Heart left ventricle (tissue), 16 donors: ENCODE measurements at regions not wholly inside any gene's neighbourhood (a gene's known extent, or its start where the extent isn't known, plus 50 kb on each side); places are given as distances from the start of the nearest gene placed in this dataset.

Experiments used
- ATAC-seq, 4 donors: fragments of 200-7000 bp; cut with Tn5 transposase; one replicate each; pipeline ENCODE4 v1.9.1; 2020 to 2022; ENCODE audit warnings: moderate library complexity in 4 of 4, mild to moderate bottlenecking in 3 of 4, moderate number of reproducible peaks in 1 of 4
- DNase-seq, 5 donors: peaks; one replicate each; pipeline ENCODE4 v3.0.0-alpha.2; 2020
- H3K27ac ChIP-seq, 12 donors: fragments of 200-600 bp; sonication (generic) in 4 of 12; one replicate each; pipeline versions ENCODE4 v1.5.0 to v1.8.0; 2016 to 2022; ENCODE audit warnings: mild to moderate bottlenecking in 2 of 12
- H3K27me3 ChIP-seq, 9 donors: fragments of 200-600 bp; sonication (generic) in 2 of 9; one replicate each; pipeline versions ENCODE4 v1.5.1 to v1.8.0; 2016 to 2022; ENCODE audit warnings: mild to moderate bottlenecking in 3 of 9
- H3K36me3 ChIP-seq, 9 donors: fragments of 200-600 bp; sonication (generic) in 2 of 9; one replicate each; pipeline versions ENCODE4 v1.5.0 to v1.8.0; 2018 to 2022; ENCODE audit warnings: mild to moderate bottlenecking in 2 of 9
- H3K4me1 ChIP-seq, 12 donors: fragments of 200-600 bp; sonication (generic) in 4 of 12; one replicate each; pipeline versions ENCODE4 v1.5.0 to v1.8.0; 2016 to 2022; ENCODE audit warnings: mild to moderate bottlenecking in 3 of 12
- H3K4me3 ChIP-seq, 12 donors: fragments of 200-600 bp; sonication (generic) in 4 of 12; one replicate each; pipeline versions ENCODE4 v1.5.0 to v1.8.0; 2017 to 2022; ENCODE audit warnings: mild to moderate bottlenecking in 9 of 12, moderate library complexity in 4 of 12
- H3K9me3 ChIP-seq, 12 donors: fragments of 200-600 bp; sonication (generic) in 4 of 12; one replicate each; pipeline versions ENCODE4 v1.5.0 to v1.8.0; 2016 to 2022; ENCODE audit warnings: mild to moderate bottlenecking in 1 of 12
- CTCF ChIP-seq, 12 donors: fragments of 200-600 bp; sonication (generic) in 4 of 12; IDR thresholded peaks; one replicate each; pipeline versions ENCODE4 v1.5.0 to v1.8.0; 2018 to 2022; ENCODE audit warnings: antibody characterized with exemption in 12 of 12, mild to moderate bottlenecking in 5 of 12
- POLR2A ChIP-seq, 2 donors: fragments of 450-650 bp; IDR thresholded peaks; one replicate each; pipeline ENCODE4 v1.6.1; 2017; ENCODE audit warnings: antibody characterized with exemption in 2 of 2, mild to moderate bottlenecking in 2 of 2, moderate library complexity in 2 of 2
- WGBS, 4 donors: extraction: QIAGEN DNeasy Blood & Tissue Kit in 2 of 4; methylation state at CpG; one replicate each; pipeline versions ENCODE4 v1.1.5 to v1.1.7; 2013 to 2018; 5-methylcytosine and 5-hydroxymethylcytosine counted together
- intact Hi-C, 10 donors: fragments of 100-400 bp; cut with DNase I; formaldehyde crosslinking; loops; one replicate each; pipeline versions ENCODE4 v1.11.1 to v1.14.2; 2022
- donor health status: ischemic (EF 13 %, LVEDD 7.1; RV severe dilation, severe dysfunction).
- donor health status: healthy with polysubstance abuse.
- donor health status: DM: no; HTN: yes; CAD: no.
- donor health status: DM: no; HTN: no; CAD: no.
- donor health status: ischemic (EF 25% LVEDD 6.9; RV normal size, moderate dysfunction).
- donor health status: ischemic (EF 25% LVEDD 5.7; RV mildly dilated, moderate dysfunction).
- donor health status: healthy.
- donor health status: DM: yes; HTN: yes; CAD: no.
- donor health status: ischemic (EF 35%, LVEDD 5.7; RV mildly dilated, moderate dysfunction).
- donor health status: nonischemic (EF 11% LVEDD 7.7; RV severe dilation, severe dysfunction).
- donor health status: DM: yes; HTN: yes; CAD: no.
- donor health status: PGD.
- donor health status: ischemic (EF 29% LVEDD 5.4; RV normal size, mild dysfunction).
- donor health status: nonischemic (EF 23%, LVEDD 6.1; RV moderate dilation, normal function).

DNA sequence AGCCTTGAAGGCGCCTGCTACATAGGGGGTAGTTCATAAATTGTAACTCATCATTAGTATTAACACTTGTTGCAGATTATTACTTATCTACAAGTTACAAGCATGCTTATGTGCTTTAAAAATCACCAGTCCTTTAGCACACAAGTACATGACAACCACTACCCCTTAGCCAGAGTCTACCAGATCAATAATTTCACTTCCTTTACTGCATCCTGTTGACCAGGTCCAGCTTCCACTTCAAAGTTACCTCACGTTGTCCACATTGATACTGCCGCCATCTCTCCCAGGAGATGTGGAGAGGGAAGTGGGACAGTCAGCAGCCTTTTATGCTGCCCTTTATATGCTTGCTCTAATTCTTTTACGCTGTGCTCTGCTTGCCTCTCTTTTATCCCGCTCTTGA, 231.3 kb upstream of the CXXC4 start:
- 86 to 88% (median 87%) methylated on average over 5 of the region's 5 CpGs for WGBS, 4 donors
- H3K27ac ChIP-seq = no peak overlapping the region
- no peak for ATAC-seq
- no peaks in the 10 kb centered on the region for H3K27me3 ChIP-seq
- DNase-seq = no peak
- no peaks in the 10 kb centered on the region for H3K9me3 ChIP-seq
- no peaks in the 10 kb centered on the region for H3K36me3 ChIP-seq
- no peaks in the 10 kb centered on the region for H3K4me1 ChIP-seq
- H3K4me3 ChIP-seq = no peak overlapping the region
- no peak for TF ChIP-seq POLR2A (IDR thresholded peaks at IDR 0.05)
- no peak for TF ChIP-seq CTCF (IDR thresholded peaks at IDR 0.05)
- intact Hi-C loops = no loop called here

GRCh38 chr4:104727643-104728042, 232.9 kb upstream of the CXXC4 start:
- Histone ChIP-seq H3K4me1 (peaks cover 0 to 9% (median 0%) of the 10 kb centered on the region in 12 donors), H3K4me3 (no peak overlapping the region), H3K27ac (no peak overlapping the region), H3K36me3 (no peaks in the 10 kb centered on the region), H3K9me3 (no peaks in the 10 kb centered on the region), H3K27me3 (no peaks in the 10 kb centered on the region)
- TF ChIP-seq CTCF (IDR thresholded peaks at IDR 0.05) (no peak), POLR2A (IDR thresholded peaks at IDR 0.05) (no peak)
- 85 to 93% (median 87%) methylated on average over 3 of the region's 3 CpGs for WGBS, 4 donors
- intact Hi-C loops = no loop called here
- no peak for DNase-seq
- no peak for ATAC-seq

DNA sequence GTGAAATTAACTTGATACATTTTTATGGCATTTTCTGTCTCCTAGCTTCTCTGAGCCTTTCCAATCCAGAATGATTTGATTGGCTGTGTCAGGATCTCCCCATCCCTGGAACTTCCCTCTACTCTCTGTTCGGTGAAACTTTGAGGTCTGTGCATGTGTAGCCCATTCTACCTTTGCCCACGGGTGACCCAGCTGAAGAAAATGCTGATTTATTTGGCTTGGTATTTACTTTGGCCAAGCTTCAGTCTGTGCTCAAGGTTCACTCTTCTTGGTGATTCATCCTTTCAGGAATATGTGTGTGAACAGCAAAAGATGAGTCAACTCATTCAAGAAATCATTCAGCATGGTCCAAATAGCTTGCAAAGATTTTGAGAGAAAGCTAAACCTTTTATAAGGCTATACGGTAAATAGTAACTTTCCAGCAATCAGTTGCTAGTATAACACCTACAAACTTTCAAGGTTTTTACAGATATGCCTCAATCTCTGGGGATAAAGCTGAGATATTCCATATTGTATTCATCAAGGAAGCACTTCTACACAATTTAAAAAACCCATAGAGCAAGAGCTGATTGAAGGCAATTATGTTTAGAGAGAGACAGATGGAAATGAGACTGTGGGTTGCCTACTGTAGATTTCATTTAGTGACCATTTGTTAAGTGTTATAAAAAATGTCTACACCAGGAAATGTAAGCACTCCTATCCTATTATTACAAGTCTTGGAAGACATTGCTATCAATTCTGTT, 233.9 kb upstream of the CXXC4 start:
- no peak for DNase-seq
- 79 to 85% (median 80%) methylated on average over 3 of the region's 3 CpGs for WGBS, 4 donors
- ATAC-seq = no peak
- no peak overlapping the region for H3K27ac ChIP-seq
- intact Hi-C loops = no loop called here
- H3K36me3 ChIP-seq = no peaks in the 10 kb centered on the region
- no peaks in the 10 kb centered on the region for H3K27me3 ChIP-seq
- no peak for TF ChIP-seq POLR2A (IDR thresholded peaks at IDR 0.05)
- no peak for TF ChIP-seq CTCF (IDR thresholded peaks at IDR 0.05)
- H3K4me1 ChIP-seq = peaks cover 0 to 9% (median 0%) of the 10 kb centered on the region in 12 donors
- H3K4me3 ChIP-seq = no peak overlapping the region
- H3K9me3 ChIP-seq = no peaks in the 10 kb centered on the region

DNA sequence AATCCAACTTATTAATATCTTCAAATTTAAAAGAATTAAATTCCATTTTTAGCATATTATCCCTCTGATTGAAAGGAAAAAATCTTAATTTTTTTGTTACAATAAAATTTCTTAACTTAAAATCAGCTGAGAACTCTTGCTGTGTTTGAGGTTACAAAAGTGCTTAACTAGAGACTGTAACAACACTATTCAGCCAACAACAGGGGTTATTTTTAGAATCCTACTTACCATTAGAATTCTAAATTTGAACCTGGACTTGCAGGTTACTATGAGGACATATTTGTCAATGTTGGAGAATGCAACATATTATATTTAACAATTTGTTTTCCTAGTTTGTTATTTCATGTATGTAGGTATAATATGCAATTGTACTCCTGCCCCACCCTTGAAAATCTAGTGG, 238.1 kb upstream of the CXXC4 start:
- intact Hi-C loops = loop anchor here in 1 of 10 donors (10.0 kb wide), 1 partner anchor 238 kb away; the partner anchor contains the start of gene CXXC4
- ATAC-seq = peak; percentile 56 to 79 (median 74)
- no peaks in the 10 kb centered on the region for H3K27me3 ChIP-seq
- no peaks in the 10 kb centered on the region for H3K36me3 ChIP-seq
- no peaks in the 10 kb centered on the region for H3K9me3 ChIP-seq
- peak overlapping the region in 4 of 12 donors; percentile 5 to 39 (median 27) for H3K27ac ChIP-seq
- DNase-seq = no peak
- no peak overlapping the region for H3K4me3 ChIP-seq
- H3K4me1 ChIP-seq = peaks cover 0 to 23% (median 7%) of the 10 kb centered on the region in 12 donors
- TF ChIP-seq POLR2A (IDR thresholded peaks at IDR 0.05) = no peak
- no peak for TF ChIP-seq CTCF (IDR thresholded peaks at IDR 0.05)
